T47D (cell line): ENCODE measurements at regions not wholly inside any gene's neighbourhood (a gene's known extent, or its start where the extent isn't known, plus 50 kb on each side); places are given as distances from the start of the nearest gene placed in this dataset.

Experiments used
- DNase-seq, 2 experiments: peaks; one replicate each; pipeline versions ENCODE4 v3.0.0 to v3.0.0-alpha.2; 2011 to 2012; ENCODE audit warnings: low read depth in 1 of 2, low spot score in 1 of 2
- JUND ChIP-seq: IDR thresholded peaks from 2 replicates; pipeline ENCODE4 v1.6.1; 2012; ENCODE audit warnings: low read depth
- in situ Hi-C: cut with HindIII; loops from 2 replicates; pipeline ENCODE4 v1.10.0; 2016; ENCODE audit warnings: low sequenced_read_pairs, low pct_unique_long_range_greater_than_20kb

DNA sequence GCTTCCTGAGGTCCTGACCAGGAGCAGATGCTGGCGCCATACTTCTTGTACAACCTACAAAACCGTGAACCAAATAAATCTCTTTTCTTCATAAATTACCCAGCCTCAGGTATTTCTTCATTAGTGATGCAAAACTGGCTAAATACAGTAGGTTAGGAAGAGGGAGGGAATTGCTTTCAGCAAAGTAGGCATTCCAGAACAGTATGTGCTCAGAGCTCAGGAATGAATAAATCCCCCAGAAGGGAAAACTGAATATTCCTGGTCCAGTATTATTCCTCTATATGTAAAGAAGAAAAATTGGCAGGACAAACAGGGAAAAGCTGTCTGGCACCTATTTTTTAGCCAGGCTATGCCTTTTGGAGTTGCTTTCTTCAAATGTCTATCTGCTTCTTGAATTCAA, 577.1 kb downstream of the PSAT1 start:
- in situ Hi-C loops = no loop called here
- DNase-seq = no peak
- no peak for TF ChIP-seq JUND

DNA sequence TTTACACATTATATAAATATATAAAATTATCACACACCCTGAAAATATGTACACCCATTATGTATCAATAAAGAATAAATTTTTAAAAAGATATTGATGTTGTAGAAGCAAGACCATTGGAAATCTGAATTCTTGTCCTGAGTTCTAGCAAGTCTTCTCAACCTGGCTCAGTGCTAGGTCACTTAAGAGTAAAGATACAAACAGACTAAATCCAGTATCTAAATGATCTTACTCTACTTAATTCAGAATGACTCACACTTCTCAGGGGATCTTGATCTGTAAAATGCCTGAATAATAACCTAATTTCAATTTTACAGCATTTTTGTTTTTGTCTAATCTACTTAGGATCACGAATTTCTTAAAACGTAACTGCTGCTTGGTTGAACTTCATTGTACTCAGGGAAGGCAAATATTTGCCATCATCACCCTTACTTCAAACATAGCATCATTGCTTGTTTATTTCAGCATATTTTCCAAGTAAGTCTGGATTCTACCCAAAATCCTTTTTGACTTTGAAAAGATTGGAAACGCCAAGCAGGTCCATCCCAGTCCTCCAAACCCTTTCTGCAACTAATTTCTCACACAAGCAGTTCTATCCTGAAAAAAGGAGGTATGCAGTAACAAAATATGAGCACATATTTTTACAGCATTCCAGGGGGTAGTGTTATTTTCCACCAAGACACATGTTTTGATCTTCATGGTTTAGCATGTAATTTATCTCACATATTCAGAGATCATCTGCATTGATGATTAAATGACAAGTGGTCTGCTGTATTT, 582.6 kb downstream of the PSAT1 start:
- in situ Hi-C loops = no loop called here
- no peak for TF ChIP-seq JUND
- DNase-seq = no peak

DNA sequence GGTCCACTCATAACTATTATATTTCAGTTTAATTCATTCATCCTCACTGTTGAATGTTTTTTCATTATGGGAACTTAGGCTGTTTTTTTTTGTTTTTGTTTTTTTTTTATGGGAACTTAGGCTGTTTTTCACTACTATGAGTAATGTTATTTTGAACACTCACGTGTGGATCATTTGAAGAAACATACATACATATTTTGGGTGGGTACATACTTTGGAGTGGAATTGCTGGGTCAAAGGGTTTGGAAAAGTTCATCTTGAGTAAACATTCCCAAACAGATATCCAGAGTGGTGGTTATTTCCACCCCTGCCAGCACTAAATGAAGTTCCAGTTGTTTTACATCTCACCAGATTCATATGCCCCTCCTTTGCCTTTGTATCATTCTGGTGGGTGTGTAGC, 584.4 kb downstream of the PSAT1 start:
- DNase-seq = no peak
- TF ChIP-seq JUND = no peak
- in situ Hi-C loops = no loop called here

DNA sequence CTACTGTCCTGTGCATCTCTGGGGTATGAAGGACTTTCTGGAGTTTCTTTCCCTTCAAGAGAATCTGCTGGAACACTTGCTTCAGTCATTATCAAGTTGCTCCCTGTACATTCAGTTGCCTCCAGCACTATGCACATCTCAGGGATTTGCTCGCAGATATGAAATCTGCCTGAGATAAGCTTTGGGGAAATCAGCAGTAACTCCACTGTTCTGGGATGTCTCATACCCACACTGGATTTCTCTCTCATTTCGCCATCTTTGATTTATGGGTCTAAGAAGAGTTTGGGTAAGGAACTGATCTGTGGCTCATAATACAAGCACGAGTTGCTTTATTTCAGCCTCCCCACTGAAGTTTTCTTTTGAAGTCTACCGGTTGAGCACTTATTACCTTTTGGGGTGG, 585.6 kb downstream of the PSAT1 start:
- TF ChIP-seq JUND = no peak
- no peak for DNase-seq
- in situ Hi-C loops = no loop called here

DNA sequence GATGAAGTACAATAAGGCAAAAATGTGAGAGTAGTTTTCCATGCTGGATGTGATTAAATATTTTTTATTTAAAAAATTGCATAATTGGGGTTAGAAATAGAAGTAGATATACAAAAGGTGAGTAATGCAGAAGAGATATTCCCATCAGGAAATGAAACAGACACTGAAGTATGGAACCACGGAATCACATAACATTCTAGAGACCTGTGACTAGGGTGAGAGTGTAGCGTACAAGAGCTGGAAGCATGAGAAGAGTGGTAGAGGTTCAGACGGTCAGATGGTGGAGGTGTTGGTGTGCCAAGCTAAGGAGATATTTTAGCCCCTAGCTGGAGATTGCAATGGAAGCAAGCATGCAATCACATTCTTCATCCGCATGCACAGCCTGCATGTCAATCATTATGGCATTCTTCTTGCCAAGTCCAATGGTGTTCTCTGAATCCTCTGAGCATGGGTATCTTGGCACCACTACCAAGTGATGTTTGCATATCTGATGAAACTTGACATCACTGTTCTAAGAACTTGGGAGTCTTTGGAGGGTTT, 587.8 kb downstream of the PSAT1 start:
- in situ Hi-C loops = no loop called here
- TF ChIP-seq JUND = no peak
- no peak for DNase-seq

DNA sequence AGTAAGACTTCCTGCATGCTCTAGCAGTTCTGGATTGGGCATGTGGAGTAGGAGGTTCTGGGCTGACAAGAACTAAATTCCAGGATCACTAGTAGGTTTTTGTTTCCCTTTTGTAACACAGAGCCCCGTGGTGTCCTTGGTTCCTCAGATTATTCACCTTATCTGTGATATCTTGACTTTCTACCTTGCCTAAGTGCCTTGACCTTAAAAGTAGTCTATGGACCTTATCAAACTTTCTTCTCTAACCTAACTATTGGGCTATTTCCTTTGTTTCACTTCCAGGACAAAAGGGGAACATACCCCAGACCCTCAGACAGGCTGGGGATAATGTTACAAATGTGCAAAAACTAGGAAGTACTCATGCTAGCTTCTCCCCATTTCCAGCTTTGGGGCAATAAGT, 595.3 kb downstream of the PSAT1 start:
- no peak for DNase-seq
- in situ Hi-C loops = no loop called here
- TF ChIP-seq JUND = no peak

DNA sequence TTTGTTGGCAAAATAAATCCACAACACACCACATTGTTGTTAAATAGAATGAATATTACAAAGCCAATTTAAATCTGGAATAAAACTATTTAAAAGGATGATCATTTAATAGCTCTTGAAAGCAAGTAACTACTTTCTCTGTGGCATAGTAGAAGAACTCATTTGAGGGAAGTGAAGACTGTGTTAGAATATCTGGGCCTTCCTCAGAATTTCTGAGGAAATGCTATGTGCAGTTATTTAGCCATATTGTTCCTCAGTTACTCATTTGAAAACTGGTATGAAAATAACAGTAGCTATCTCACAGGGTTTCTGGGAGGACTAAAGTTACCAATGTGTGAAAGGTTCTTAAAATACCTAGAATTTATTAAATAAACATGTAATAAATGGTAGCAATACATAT, 595.8 kb downstream of the PSAT1 start:
- no peak for TF ChIP-seq JUND
- in situ Hi-C loops = no loop called here
- DNase-seq = no peak

DNA sequence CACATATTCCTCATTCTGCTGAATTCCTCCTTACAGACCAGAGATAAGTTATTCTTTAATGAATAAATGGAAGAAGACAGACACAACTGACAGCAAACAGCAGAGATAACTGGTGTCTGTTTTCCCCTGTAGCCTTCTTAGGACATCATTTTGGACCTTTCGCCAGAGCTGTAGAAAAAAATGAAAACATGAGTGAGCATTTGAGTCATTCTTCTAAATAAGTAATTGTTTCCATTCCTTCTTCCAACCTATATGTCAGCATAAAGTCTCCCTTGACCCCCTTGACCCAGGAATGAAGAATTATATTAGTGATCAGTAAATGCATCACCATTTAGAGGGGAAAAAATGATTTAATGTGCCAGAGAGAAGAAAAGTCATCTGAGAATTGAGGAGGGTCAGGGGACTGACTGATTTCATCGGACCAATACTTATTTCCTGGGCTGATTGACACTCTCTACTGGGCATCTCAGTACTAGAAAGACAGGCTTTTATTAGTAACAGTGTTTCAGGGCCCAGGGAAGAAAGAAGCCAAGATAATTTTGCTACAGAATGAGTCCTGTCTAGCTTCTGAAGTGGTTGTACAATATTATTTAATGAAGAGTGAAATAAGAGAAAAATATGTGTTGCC, 597.0 kb downstream of the PSAT1 start:
- TF ChIP-seq JUND = no peak
- no peak for DNase-seq
- in situ Hi-C loops = no loop called here

DNA sequence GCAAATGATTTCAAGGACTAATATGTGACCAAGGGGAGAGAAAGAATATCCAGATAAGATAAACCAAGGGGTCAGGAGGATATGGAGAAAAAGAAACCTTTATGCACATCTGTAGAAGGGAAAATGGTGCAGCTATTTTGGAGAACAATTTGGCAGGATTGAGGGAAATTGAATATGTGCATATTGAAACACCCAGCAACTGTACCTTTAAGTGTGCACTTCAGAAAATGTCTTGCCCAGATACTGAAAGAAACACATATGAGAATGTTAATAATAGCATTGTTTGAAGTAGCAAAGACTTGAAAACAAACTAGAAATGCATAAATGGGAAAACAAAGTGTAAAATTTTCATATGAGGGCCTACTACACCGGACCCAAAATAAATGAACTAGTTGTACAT, 599.6 kb downstream of the PSAT1 start:
- TF ChIP-seq JUND = no peak
- in situ Hi-C loops = no loop called here
- no peak for DNase-seq

DNA sequence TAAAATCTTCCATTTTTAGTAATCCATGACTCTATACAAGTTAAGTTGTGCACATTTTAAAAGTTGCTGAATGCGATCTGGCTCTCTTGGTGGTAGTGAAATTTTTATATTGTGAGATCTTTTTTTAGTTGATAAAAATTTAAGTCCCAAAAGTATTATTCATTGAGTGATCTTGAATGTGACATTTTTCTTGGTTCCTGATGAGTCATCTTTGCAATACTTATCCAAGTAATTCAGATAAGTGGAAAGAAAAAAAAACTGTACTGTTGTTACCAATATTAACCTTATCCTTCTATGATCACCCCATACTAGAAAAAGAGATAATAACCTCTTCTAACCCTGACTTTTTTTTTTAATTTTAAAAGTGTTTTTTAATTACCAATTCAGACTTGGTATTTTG, 601.3 kb downstream of the PSAT1 start:
- no peak for TF ChIP-seq JUND
- in situ Hi-C loops = no loop called here
- no peak for DNase-seq

DNA sequence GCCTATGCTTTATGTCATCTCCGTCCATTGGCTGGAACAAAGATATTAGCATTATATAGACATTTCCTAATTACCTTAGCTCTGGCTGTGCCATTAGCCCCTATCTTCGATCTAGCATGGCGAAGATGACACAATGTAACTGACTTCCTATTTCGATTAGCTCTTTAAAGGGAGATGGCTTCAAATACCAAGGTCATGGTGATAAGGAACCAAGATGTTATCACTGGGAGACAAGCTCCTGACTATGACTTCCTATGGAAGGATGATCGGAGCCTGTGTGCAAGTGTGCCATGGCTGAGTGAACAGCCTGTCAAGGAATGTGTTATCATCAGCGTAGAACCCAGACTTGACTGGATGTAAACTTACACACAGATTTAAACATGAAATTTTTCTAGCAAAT, 602.1 kb downstream of the PSAT1 start:
- no peak for TF ChIP-seq JUND
- no peak for DNase-seq
- in situ Hi-C loops = no loop called here

DNA sequence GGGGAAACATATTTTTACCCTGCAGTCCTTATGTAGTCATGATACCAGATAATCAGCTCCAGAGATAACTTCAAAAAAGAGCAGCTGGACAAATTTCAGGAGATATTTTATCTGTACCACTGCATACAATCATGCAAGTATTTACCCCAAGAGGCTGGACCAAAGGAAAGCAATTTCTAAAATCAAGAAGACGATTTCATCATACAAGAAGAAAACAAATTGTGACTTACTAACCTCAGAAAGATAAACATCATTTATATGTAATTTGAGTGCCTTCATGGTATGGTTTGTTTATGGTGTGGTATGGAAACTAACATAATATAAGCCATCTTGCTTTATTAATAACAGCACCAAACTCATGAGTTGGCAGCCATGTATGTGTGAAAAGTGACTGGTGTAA, 603.6 kb downstream of the PSAT1 start:
- DNase-seq = no peak
- no peak for TF ChIP-seq JUND
- in situ Hi-C loops = no loop called here

DNA sequence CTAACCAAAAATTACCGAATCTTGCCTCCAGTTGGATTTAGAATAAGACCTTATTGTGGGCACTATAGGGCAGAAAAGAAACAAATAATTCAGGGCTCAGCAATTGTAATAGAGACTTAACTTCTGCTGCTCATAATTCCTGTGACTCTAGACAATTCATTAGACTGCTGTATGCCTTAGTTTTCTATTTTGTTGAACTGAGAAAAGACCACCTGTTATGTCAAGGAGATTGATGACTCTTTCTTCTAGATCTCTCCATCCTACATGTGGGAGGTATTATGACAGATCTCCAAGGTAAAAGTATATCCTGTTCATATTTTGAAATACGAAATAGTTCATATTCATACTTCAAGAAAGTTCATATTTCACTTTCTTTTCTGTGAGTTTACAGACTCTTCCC, 605.1 kb downstream of the PSAT1 start:
- no peak for DNase-seq
- in situ Hi-C loops = no loop called here
- no peak for TF ChIP-seq JUND
